ENCODE measurements at regions not wholly inside any gene's neighbourhood (a gene's known extent, or its start where the extent isn't known, plus 50 kb on each side); places are given as distances from the start of the nearest gene placed in this dataset.

GRCh38 chr7:36802459-36803135 is 78.3 kb upstream of the AOAH start:
- DNase-seq: no peak

- no peak for DNase-seq
Observed at GRCh38 chr7:36796850-36797536, 72.7 kb upstream of the AOAH start.

GRCh38 chr7:36795451-36796021 is 71.2 kb upstream of the AOAH start:
- no peak for DNase-seq

GRCh38 chr7:36794689-36795088 is 70.4 kb upstream of the AOAH start:
- DNase-seq: no peak

- no peak for DNase-seq
Observed at GRCh38 chr7:36792421-36792820, 68.1 kb upstream of the AOAH start.

GRCh38 chr7:36790311-36790787 is 66.1 kb upstream of the AOAH start:
- no peak for DNase-seq

GRCh38 chr7:36788825-36789470 is 64.7 kb upstream of the AOAH start:
- DNase-seq: no peak

GRCh38 chr7:36787933-36788378 is 63.7 kb upstream of the AOAH start:
- no peak for DNase-seq

- DNase-seq: peak; percentile 84 to 85
Observed at GRCh38 chr7:36784991-36785940, 61.0 kb upstream of the AOAH start.

GRCh38 chr7:36781011-36781738 is 56.9 kb upstream of the AOAH start:
- no peak for DNase-seq

- peak in 1 of 2 experiments; percentile 13 for DNase-seq
Observed at GRCh38 chr7:36777855-36778254, 53.6 kb upstream of the AOAH start.

- peak; percentile 58 to 73 for DNase-seq
Observed at GRCh38 chr7:36777062-36777461, 52.8 kb upstream of the AOAH start.

GRCh38 chr7:36775676-36776075 is 51.4 kb upstream of the AOAH start:
- peak; percentile 57 to 80 for DNase-seq

GRCh38 chr7:36775061-36775620 is 50.8 kb upstream of the AOAH start:
- peak; percentile 14 to 22 for DNase-seq

Measured in AML-193 (cell line).